Keratinocyte (primary cell): ENCODE measurements at regions not wholly inside any gene's neighbourhood (a gene's known extent, or its start where the extent isn't known, plus 50 kb on each side); places are given as distances from the start of the nearest gene placed in this dataset.

Experiments
- DNase-seq: peaks from one replicate; pipeline ENCODE4 v3.0.0-alpha.2; 2011; ENCODE audit warnings: low read depth, missing footprints, low spot score
- FAIRE-seq: peaks from 2 replicates; lab custom pipeline; 2011; peaks lifted over from hg19 to GRCh38; lab: Jason Lieb, UNC
- H2AFZ ChIP-seq: 2 replicates; pipeline ENCODE4 v1.6.0; 2012; ENCODE audit warnings: low read length, control low read depth, inconsistent platforms; ENCODE audit not compliant: control insufficient read depth
- H3K27ac ChIP-seq: 2 replicates; pipeline ENCODE4 v1.5.1; 2011; ENCODE audit warnings: low read length; ENCODE audit not compliant: control insufficient read depth, insufficient read depth
- H3K27me3 ChIP-seq: 3 replicates; pipeline ENCODE4 v1.6.0; 2011; ENCODE audit warnings: low read length; ENCODE audit not compliant: control insufficient read depth, insufficient read depth; ENCODE audit errors: extremely low read depth
- H3K36me3 ChIP-seq, 2 experiments: 2 replicates in 1 of 2; 3 replicates in 1 of 2; pipeline ENCODE4 v1.5.1; 2011; ENCODE audit warnings: low read length in 2 of 2, mild to moderate bottlenecking in 1 of 2; ENCODE audit not compliant: control insufficient read depth in 2 of 2, insufficient read depth in 2 of 2; ENCODE audit errors: extremely low read depth in 1 of 2
- H3K4me1 ChIP-seq: 3 replicates; pipeline ENCODE4 v1.5.1; 2011; ENCODE audit warnings: low read length; ENCODE audit not compliant: control insufficient read depth, insufficient read depth; ENCODE audit errors: extremely low read depth
- H3K4me2 ChIP-seq: 3 replicates; pipeline ENCODE4 v1.6.0; 2011; ENCODE audit warnings: low read depth, low read length; ENCODE audit not compliant: control insufficient read depth, insufficient read depth; ENCODE audit errors: extremely low read depth
- H3K4me3 ChIP-seq, 3 experiments: fragments of 200-600 bp in 1 of 3; sonication (generic) in 1 of 3; 2 replicates in 2 of 3; 3 replicates in 1 of 3; pipeline ENCODE4 v1.5.1; 2011 to 2016; ENCODE audit warnings: low read length in 3 of 3, mild to moderate bottlenecking in 3 of 3, control low read depth in 2 of 3, inconsistent platforms in 1 of 3, low read depth in 1 of 3, mixed read lengths in 1 of 3, mixed run types in 1 of 3, moderate library complexity in 1 of 3; ENCODE audit not compliant: control insufficient read depth in 2 of 3, insufficient read depth in 2 of 3; ENCODE audit errors: extremely low read depth in 1 of 3
- H3K79me2 ChIP-seq: 2 replicates; pipeline ENCODE4 v1.6.0; 2012; ENCODE audit warnings: low read length; ENCODE audit not compliant: control insufficient read depth, insufficient read depth
- H3K9ac ChIP-seq: 3 replicates; pipeline ENCODE4 v1.6.0; 2011; ENCODE audit warnings: low read length; ENCODE audit not compliant: control insufficient read depth, insufficient read depth; ENCODE audit errors: extremely low read depth
- H3K9me1 ChIP-seq: 3 replicates; pipeline ENCODE4 v1.6.0; 2011; ENCODE audit warnings: low read length; ENCODE audit not compliant: control insufficient read depth, insufficient read depth; ENCODE audit errors: extremely low read depth
- H3K9me3 ChIP-seq: 2 replicates; pipeline ENCODE4 v1.5.1; 2012; ENCODE audit warnings: low read depth, low read length; ENCODE audit not compliant: control insufficient read depth
- H4K20me1 ChIP-seq: 3 replicates; pipeline ENCODE4 v1.6.0; 2011; ENCODE audit warnings: low read length; ENCODE audit not compliant: control insufficient read depth, insufficient read depth; ENCODE audit errors: extremely low read depth
- EZH2 ChIP-seq: IDR thresholded peaks from one replicate; pipeline ENCODE4 v1.6.1; 2012; ENCODE audit warnings: inconsistent platforms, mild to moderate bottlenecking, low read length, moderate library complexity
- dilution Hi-C: fragments of 300-500 bp; cut with MboI; formaldehyde crosslinking; loops from one replicate; pipeline ENCODE4 v1.7.0; 2020; ENCODE audit warnings: low sequenced_read_pairs; ENCODE audit not compliant: extremely low pct_ligation_motif_present
- TF ChIP-seq, protein P1 (sequence below), 3 experiments: IDR thresholded peaks in 1 of 3; conservative IDR thresholded peaks in 1 of 3; optimal IDR thresholded peaks in 1 of 3; 2 replicates in 2 of 3; 3 replicates in 1 of 3; pipeline versions ENCODE3 to v1.5.1; 2011; ENCODE audit warnings: low read length in 3 of 3, mild to moderate bottlenecking in 3 of 3, moderate library complexity in 2 of 3, control low read depth in 1 of 3, inconsistent platforms in 1 of 3; ENCODE audit not compliant: insufficient read depth in 2 of 3; ENCODE audit errors: extremely low read depth in 1 of 3

DNA sequence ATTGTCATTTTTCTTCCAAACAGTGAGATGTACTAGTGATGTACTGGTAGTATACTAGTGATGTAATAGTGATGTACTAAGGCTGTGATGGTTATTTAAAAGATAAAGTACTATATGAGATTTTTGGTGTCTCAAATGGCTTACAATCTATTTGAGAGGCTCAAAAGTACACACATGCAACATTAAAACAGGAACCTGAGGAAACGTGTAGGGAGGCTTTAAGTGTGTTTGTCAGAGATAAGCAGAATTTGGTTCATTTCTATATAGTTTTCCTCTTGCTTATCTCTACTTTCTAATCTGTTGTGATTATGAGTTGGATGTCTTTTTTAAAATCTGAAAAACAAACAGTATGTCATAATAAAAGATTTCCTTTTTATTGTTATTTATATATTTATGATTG lies 100.9 kb upstream of the SERTAD2 start:
- H3K4me2 ChIP-seq: no peak overlapping the region
- no peak overlapping the region for H3K4me3 ChIP-seq
- H2AFZ ChIP-seq: no peak overlapping the region
- H4K20me1 ChIP-seq: no peaks in the 10 kb centered on the region
- H3K9me3 ChIP-seq: no peaks in the 10 kb centered on the region
- dilution Hi-C loops: no loop called here
- no peak overlapping the region for H3K27ac ChIP-seq
- H3K9ac ChIP-seq: no peak overlapping the region
- no peaks in the 10 kb centered on the region for H3K9me1 ChIP-seq
- FAIRE-seq (no peak), DNase-seq (no peak)
- TF ChIP-seq EZH2: no peak
- TF ChIP-seq, protein P1, sequence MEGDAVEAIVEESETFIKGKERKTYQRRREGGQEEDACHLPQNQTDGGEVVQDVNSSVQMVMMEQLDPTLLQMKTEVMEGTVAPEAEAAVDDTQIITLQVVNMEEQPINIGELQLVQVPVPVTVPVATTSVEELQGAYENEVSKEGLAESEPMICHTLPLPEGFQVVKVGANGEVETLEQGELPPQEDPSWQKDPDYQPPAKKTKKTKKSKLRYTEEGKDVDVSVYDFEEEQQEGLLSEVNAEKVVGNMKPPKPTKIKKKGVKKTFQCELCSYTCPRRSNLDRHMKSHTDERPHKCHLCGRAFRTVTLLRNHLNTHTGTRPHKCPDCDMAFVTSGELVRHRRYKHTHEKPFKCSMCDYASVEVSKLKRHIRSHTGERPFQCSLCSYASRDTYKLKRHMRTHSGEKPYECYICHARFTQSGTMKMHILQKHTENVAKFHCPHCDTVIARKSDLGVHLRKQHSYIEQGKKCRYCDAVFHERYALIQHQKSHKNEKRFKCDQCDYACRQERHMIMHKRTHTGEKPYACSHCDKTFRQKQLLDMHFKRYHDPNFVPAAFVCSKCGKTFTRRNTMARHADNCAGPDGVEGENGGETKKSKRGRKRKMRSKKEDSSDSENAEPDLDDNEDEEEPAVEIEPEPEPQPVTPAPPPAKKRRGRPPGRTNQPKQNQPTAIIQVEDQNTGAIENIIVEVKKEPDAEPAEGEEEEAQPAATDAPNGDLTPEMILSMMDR (optimal IDR thresholded peaks at IDR 0.05 in 1 of 3, IDR thresholded peaks at IDR 0.05 in 1 of 3, conservative IDR thresholded peaks at IDR 0.05 in 1 of 3; ENCODE audit: extremely low read depth in 1 of 3, insufficient read depth in 2 of 3, low read length in 3 of 3): no peak
- H3K79me2 ChIP-seq: no peaks in the 10 kb centered on the region
- H3K27me3 ChIP-seq: no peaks in the 10 kb centered on the region
- H3K4me1 ChIP-seq: peaks cover 17% of the 10 kb centered on the region
- no peaks in the 10 kb centered on the region for H3K36me3 ChIP-seq

DNA sequence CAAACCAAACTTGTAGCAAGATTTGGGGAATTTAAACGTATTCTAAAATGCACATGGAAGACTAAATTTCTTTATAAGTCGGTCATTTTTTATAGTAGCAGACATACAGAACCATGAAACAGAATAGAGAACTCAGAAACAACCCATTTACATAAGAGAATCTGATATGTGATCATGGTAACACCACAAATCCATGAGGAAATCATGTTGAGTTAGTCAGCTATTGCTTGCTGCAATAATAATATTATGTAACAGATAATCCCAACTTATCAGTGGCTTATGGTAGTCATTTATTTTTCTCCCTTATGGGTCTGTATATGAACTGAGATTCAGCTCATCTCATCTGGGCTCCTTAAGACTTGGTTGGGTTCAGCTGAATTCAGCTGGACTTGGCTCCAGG lies 103.4 kb upstream of the SERTAD2 start:
- no peak for DNase-seq
- Histone ChIP-seq H4K20me1 (no peaks in the 10 kb centered on the region), H3K4me1 (peaks cover 11% of the 10 kb centered on the region), H2AFZ (no peak overlapping the region), H3K9me1 (no peaks in the 10 kb centered on the region), H3K79me2 (no peaks in the 10 kb centered on the region), H3K4me3 (no peak overlapping the region), H3K36me3 (no peaks in the 10 kb centered on the region), H3K9ac (no peak overlapping the region), H3K27ac (no peak overlapping the region), H3K27me3 (no peaks in the 10 kb centered on the region), H3K9me3 (no peaks in the 10 kb centered on the region), H3K4me2 (no peak overlapping the region)
- TF ChIP-seq EZH2: no peak
- TF ChIP-seq, protein P1 (optimal IDR thresholded peaks at IDR 0.05 in 1 of 3, IDR thresholded peaks at IDR 0.05 in 1 of 3, conservative IDR thresholded peaks at IDR 0.05 in 1 of 3; ENCODE audit: extremely low read depth in 1 of 3, insufficient read depth in 2 of 3, low read length in 3 of 3): no peak
- no peak for FAIRE-seq
- dilution Hi-C loops: no loop called here
